Chondrocyte (in vitro differentiated cells): ENCODE measurements at regions not wholly inside any gene's neighbourhood (a gene's known extent, or its start where the extent isn't known, plus 50 kb on each side); places are given as distances from the start of the nearest gene placed in this dataset.

ENCODE experiments used
- DNase-seq: peaks from one replicate; pipeline ENCODE4 v3.0.0; 2021; ENCODE audit warnings: mixed read lengths, low spot score
- H3K27ac Mint-ChIP-seq: one replicate; pipeline ENCODE4 v1.8.0; 2021; ENCODE audit warnings: mild to moderate bottlenecking, moderate library complexity, mixed read lengths; ENCODE audit not compliant: unreplicated experiment
- H3K27me3 Mint-ChIP-seq: 2 replicates; pipeline ENCODE4 v1.8.0; 2021; ENCODE audit warnings: low read depth, mixed read lengths
- H3K36me3 Mint-ChIP-seq: 2 replicates; pipeline ENCODE4 v1.8.0; 2021; ENCODE audit warnings: low read depth, mixed read lengths
- H3K4me1 Mint-ChIP-seq: 2 replicates; pipeline ENCODE4 v1.8.0; 2021; ENCODE audit warnings: low read depth, mild to moderate bottlenecking, mixed read lengths
- H3K4me3 Mint-ChIP-seq: one replicate; pipeline ENCODE4 v1.8.0; 2021; ENCODE audit warnings: mild to moderate bottlenecking, moderate library complexity, mixed read lengths; ENCODE audit not compliant: unreplicated experiment
- H3K9me3 Mint-ChIP-seq: 2 replicates; pipeline ENCODE4 v1.8.0; 2021; ENCODE audit warnings: low read depth, mixed read lengths
- CTCF ChIP-seq: fragments of 200-600 bp; sonication (generic); IDR thresholded peaks from 2 replicates; pipeline ENCODE4 v1.5.0; 2021; ENCODE audit warnings: antibody characterized with exemption, mild to moderate bottlenecking, moderate library complexity

GRCh38 chr15:87727073-87727472 lies 529.5 kb downstream of the NTRK3 start:
- Mint-ChIP-seq H3K4me1 (no peaks in the 10 kb centered on the region), H3K9me3 (no peaks in the 10 kb centered on the region), H3K27ac (no peak overlapping the region), H3K36me3 (no peaks in the 10 kb centered on the region), H3K27me3 (peaks cover 21% of the 10 kb centered on the region), H3K4me3 (no peak overlapping the region)
- TF ChIP-seq CTCF, result no peak
- no peak for DNase-seq

DNA sequence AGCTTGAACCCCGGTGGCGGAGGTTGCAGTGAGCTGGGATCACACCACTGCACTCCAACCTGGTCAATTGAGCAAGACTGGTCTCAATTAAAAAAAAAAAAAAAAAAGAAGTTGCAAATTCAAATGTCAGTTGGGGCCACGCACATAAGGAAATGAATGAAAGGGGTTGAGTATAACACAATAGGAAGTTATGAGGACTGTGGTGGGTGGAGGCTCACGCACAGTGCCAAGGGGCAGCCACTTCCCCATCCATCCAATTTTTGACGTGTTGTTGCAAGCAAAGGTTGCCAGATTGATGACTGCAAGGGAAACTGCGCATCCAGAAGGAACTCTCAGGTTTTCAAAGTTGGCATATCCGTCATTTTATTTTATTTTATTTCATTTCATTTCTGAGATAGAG lies 532.2 kb downstream of the NTRK3 start:
- no peak overlapping the region for H3K27ac Mint-ChIP-seq
- TF ChIP-seq CTCF, result no peak
- H3K36me3 Mint-ChIP-seq, result no peaks in the 10 kb centered on the region
- H3K9me3 Mint-ChIP-seq, result no peaks in the 10 kb centered on the region
- H3K4me3 Mint-ChIP-seq, result no peak overlapping the region
- H3K4me1 Mint-ChIP-seq, result no peaks in the 10 kb centered on the region
- no peak for DNase-seq
- H3K27me3 Mint-ChIP-seq, result peaks cover 39% of the 10 kb centered on the region

- Mint-ChIP-seq H3K4me3 (no peak overlapping the region), H3K9me3 (no peaks in the 10 kb centered on the region), H3K27me3 (peaks cover 37% of the 10 kb centered on the region), H3K36me3 (no peaks in the 10 kb centered on the region), H3K27ac (no peak overlapping the region), H3K4me1 (no peaks in the 10 kb centered on the region)
- no peak for TF ChIP-seq CTCF
- DNase-seq, result no peak
Measured at GRCh38 chr15:87722941-87723691, 533.4 kb downstream of the NTRK3 start.

- DNase-seq, result no peak
- peaks cover 46% of the 10 kb centered on the region for H3K27me3 Mint-ChIP-seq
- H3K4me3 Mint-ChIP-seq, result no peak overlapping the region
- no peaks in the 10 kb centered on the region for H3K4me1 Mint-ChIP-seq
- H3K36me3 Mint-ChIP-seq, result no peaks in the 10 kb centered on the region
- H3K27ac Mint-ChIP-seq, result no peak overlapping the region
- TF ChIP-seq CTCF, result no peak
- H3K9me3 Mint-ChIP-seq, result no peaks in the 10 kb centered on the region
Measured at GRCh38 chr15:87720235-87720634, 536.3 kb downstream of the NTRK3 start.

- DNase-seq, result no peak
- no peak for TF ChIP-seq CTCF
- Mint-ChIP-seq H3K4me3 (no peak overlapping the region), H3K27me3 (peaks cover 47% of the 10 kb centered on the region), H3K27ac (no peak overlapping the region), H3K36me3 (no peaks in the 10 kb centered on the region), H3K4me1 (no peaks in the 10 kb centered on the region), H3K9me3 (no peaks in the 10 kb centered on the region)
Measured at GRCh38 chr15:87716422-87716821, 540.1 kb downstream of the NTRK3 start.
